Right atrium auricular region (tissue), 2 donors: ENCODE measurements at regions not wholly inside any gene's neighbourhood (a gene's known extent, or its start where the extent isn't known, plus 50 kb on each side); places are given as distances from the start of the nearest gene placed in this dataset.
"Not testable (repeated sequence)": the region's sequence is repeated elsewhere in the genome, so short reads cannot be mapped to it uniquely, and the experiment has no call there.

ENCODE experiments used
- DNase-seq: peaks from one replicate; pipeline ENCODE4 v3.0.0-alpha.2; 2019; ENCODE audit warnings: low spot score
- H3K27ac ChIP-seq, 2 donors: fragments of 200-600 bp; sonication (generic); 1 replicate in 1 of 2; 2 replicates in 1 of 2; pipeline ENCODE4 v1.5.1; 2016 to 2019
- H3K27me3 ChIP-seq, 2 donors: fragments of 200-600 bp; sonication (generic); one replicate each; pipeline versions ENCODE4 v1.5.1 to v1.6.0; 2017 to 2019
- H3K36me3 ChIP-seq: fragments of 200-600 bp; sonication (generic); one replicate; pipeline ENCODE4 v1.5.1; 2016
- H3K4me1 ChIP-seq, 2 donors: fragments of 200-600 bp; sonication (generic); one replicate each; pipeline versions ENCODE4 v1.5.1 to v1.6.0; 2017 to 2019
- H3K4me3 ChIP-seq, 2 donors: fragments of 200-600 bp; sonication (generic); 1 replicate in 1 of 2; 2 replicates in 1 of 2; pipeline ENCODE4 v1.5.1; 2017 to 2019; ENCODE audit warnings: mild to moderate bottlenecking in 1 of 2, moderate library complexity in 1 of 2
- H3K9me3 ChIP-seq, 2 donors: fragments of 200-600 bp; sonication (generic); one replicate each; pipeline ENCODE4 v1.5.1; 2019
- TF ChIP-seq, protein P1 (sequence below), 2 donors: fragments of 200-600 bp; sonication (generic); IDR thresholded peaks; one replicate each; pipeline ENCODE4 v1.5.1; 2019; ENCODE audit warnings: antibody characterized with exemption in 2 of 2

DNA sequence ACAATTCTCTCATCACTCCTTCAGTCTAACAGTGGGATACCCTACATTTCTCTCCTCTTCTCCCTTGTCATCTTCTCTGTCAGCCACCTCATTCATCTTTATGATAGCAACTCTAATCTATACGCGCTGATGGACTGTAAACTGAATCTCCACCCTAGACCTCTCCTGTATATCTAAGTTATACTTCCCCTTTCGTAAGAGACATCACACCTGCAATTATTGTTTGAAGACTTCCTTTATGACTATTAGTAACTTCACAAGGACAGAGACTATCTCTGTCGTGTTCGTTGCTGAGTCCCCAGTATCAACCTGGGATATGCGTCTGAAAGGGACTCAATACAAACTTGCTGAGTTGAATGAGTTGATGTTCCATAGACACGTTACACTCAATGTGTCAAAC, 263.2 kb downstream of the IRS1 start:
- Histone ChIP-seq H3K4me3 (no peak overlapping the region), H3K4me1 (no peaks in the 10 kb centered on the region), H3K27me3 (no peaks in the 10 kb centered on the region), H3K36me3 (no peaks in the 10 kb centered on the region), H3K27ac (no peak overlapping the region), H3K9me3 (peaks cover 0 to 3% of the 10 kb centered on the region in 2 donors)
- DNase-seq: no peak
- TF ChIP-seq, protein P1, sequence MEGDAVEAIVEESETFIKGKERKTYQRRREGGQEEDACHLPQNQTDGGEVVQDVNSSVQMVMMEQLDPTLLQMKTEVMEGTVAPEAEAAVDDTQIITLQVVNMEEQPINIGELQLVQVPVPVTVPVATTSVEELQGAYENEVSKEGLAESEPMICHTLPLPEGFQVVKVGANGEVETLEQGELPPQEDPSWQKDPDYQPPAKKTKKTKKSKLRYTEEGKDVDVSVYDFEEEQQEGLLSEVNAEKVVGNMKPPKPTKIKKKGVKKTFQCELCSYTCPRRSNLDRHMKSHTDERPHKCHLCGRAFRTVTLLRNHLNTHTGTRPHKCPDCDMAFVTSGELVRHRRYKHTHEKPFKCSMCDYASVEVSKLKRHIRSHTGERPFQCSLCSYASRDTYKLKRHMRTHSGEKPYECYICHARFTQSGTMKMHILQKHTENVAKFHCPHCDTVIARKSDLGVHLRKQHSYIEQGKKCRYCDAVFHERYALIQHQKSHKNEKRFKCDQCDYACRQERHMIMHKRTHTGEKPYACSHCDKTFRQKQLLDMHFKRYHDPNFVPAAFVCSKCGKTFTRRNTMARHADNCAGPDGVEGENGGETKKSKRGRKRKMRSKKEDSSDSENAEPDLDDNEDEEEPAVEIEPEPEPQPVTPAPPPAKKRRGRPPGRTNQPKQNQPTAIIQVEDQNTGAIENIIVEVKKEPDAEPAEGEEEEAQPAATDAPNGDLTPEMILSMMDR (IDR thresholded peaks at IDR 0.05): no peak

DNA sequence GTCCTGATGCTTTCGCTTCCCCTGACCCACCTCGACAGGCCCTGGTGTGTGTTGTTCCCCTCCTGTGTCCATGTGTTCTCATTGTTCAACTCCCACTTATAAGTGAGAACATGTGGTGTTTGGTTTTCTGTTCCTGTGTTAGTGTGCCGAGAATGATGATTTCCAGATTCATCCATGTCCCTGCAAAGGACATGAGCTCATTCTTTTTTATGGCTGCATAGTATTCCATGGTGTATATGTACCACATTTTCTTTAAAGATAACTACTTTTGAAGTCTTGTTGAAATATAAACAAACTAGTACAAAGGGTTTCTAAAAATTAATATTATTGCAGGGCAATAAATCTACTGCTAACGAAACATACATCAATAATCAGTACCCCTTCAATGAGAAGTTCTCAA, 266.6 kb downstream of the IRS1 start:
- H3K27me3 ChIP-seq, DNase-seq, H3K9me3 ChIP-seq, H3K27ac ChIP-seq, H3K36me3 ChIP-seq, H3K4me1 ChIP-seq, H3K4me3 ChIP-seq: not testable (repeated sequence)

DNA sequence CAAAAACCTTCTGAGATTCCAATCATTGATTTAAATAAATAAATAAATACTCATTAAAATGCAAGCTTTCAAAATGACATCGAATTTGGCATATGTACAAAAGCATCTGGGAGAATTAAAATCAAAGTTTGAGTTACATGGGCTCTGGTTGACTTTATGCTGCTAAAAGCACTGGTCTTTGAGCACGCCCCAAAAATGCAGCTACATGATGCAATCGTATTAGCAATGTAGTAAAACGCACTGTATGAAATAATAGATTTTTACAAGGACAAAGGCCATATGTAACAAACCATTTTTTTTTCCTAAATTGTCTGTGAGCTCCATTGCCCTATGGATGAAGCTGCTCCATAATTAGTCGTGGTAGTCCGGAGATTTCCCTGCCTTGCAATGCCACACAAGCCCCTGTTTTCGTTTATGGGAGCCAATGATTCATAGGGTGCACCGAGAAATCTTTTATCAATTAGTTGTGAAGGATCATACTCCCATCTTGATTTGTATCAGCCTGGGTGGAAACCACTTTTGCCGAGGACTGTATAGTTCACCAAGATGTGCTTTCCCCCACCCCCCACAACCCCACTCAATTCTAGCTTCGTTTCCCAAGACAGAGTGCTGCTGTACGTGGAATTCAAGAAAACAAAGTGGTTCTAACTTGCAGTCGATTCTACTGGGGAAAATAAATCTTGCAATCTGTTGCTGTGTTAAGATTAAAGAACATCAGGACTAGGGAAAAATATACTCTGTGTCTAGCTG, 268.4 kb downstream of the IRS1 start:
- H3K36me3 ChIP-seq: no peaks in the 10 kb centered on the region
- H3K4me3 ChIP-seq: no peak overlapping the region
- DNase-seq: no peak
- H3K27me3 ChIP-seq: no peaks in the 10 kb centered on the region
- H3K27ac ChIP-seq: no peak overlapping the region
- H3K4me1 ChIP-seq: no peaks in the 10 kb centered on the region
- TF ChIP-seq, protein P1 (IDR thresholded peaks at IDR 0.05): no peak
- no peaks in the 10 kb centered on the region for H3K9me3 ChIP-seq

DNA sequence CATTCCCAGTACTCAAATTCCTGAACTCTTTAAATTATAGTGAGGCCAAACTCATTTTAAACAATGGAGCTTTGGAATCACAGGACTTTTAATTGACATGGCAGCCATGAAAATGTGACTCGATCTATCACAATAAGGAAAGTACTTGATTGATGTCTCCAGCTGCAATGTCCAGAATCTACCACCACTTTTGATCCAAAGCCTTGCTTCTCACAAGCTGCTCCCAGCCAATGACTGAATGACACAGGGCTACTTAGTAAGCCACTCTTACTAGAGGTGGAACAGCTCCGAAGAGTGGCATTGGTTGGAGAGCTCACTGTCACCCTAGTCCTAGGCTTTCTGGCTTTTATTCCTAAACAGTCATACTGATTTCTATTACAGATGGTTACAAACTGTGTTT, 270.1 kb downstream of the IRS1 start:
- no peak for DNase-seq
- Histone ChIP-seq H3K9me3 (no peaks in the 10 kb centered on the region), H3K4me1 (no peaks in the 10 kb centered on the region), H3K27ac (no peak overlapping the region), H3K27me3 (no peaks in the 10 kb centered on the region), H3K4me3 (no peak overlapping the region), H3K36me3 (no peaks in the 10 kb centered on the region)
- TF ChIP-seq, protein P1 (IDR thresholded peaks at IDR 0.05): no peak

DNA sequence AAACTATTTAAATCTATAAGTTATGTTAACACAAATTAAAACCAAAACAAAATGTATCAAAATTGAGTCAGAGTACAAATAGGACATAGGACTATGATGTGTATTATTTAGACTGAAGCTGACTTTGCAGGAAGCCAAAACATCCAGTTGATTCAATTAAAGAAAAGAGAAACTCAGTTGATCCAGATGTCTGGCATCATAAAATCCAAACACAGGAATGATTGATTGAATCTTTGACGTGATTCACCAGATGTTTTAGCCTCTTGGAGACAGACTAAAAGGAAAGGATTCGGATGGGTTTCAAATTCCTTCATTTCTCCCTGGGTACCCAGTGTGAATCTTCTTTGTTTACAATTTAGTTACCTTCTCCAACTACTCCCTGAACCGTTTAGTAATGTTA, 272.9 kb downstream of the IRS1 start:
- TF ChIP-seq, protein P1 (IDR thresholded peaks at IDR 0.05): no peak
- no peak for DNase-seq
- H3K27ac ChIP-seq: no peak overlapping the region
- no peaks in the 10 kb centered on the region for H3K27me3 ChIP-seq
- no peak overlapping the region for H3K4me3 ChIP-seq
- no peaks in the 10 kb centered on the region for H3K9me3 ChIP-seq
- H3K36me3 ChIP-seq: no peaks in the 10 kb centered on the region
- no peaks in the 10 kb centered on the region for H3K4me1 ChIP-seq

DNA sequence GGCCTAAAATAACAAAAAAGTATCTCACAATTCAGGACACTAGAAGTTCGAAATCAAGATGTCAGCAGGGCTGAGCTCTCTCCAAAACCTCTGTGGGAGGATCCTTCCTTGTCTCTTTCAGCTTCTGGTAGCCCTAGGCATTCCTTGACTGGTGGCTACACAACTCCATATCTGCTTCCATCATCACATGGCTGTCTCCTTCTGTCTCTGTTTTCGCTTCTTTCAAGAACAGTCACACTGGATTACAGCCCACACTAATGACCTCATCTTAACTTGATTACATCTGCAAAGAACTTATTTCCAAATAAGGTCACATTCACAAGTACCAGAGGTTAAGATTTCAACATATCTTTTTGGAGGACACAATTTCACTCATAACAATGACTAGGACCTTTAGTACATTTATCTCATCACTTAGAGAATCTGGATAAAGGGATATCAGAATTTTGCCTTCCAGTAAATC, 275.2 kb downstream of the IRS1 start:
- peak overlapping the region in 1 of 2 donors; percentile 37 for H3K27ac ChIP-seq
- no peaks in the 10 kb centered on the region for H3K27me3 ChIP-seq
- TF ChIP-seq, protein P1 (IDR thresholded peaks at IDR 0.05): no peak
- H3K36me3 ChIP-seq: no peaks in the 10 kb centered on the region
- DNase-seq: no peak
- no peaks in the 10 kb centered on the region for H3K4me1 ChIP-seq
- no peaks in the 10 kb centered on the region for H3K9me3 ChIP-seq
- H3K4me3 ChIP-seq: no peak overlapping the region
